ENCODE measurements at regions not wholly inside any gene's neighbourhood (a gene's known extent, or its start where the extent isn't known, plus 50 kb on each side); places are given as distances from the start of the nearest gene placed in this dataset.

DNA sequence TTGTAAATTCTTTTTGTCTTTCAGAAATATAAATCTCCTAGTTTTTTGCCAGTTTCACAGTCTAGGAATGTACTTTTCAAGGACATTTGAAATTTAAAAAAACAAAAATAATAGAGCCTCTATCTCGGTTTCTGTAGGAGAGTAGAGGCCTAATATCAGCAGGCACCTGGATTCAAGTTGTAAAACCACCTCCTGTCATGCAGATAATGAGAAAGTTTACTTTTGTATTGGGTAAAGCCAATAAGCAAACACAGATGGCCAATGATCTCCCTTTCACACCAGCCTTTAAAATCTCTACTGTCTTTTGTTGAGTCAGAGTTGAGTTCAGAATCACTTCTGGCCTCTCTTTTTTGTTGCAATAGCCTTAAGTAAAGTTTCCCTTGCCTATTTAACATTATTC is 1499.9 kb downstream of the PCDH18 start:
- TF ChIP-seq EZH2phosphoT487 (IDR thresholded peaks at IDR 0.05; ENCODE audit: borderline replicate concordance, low read length), result no peak
- TF ChIP-seq EZH2 (IDR thresholded peaks at IDR 0.05; ENCODE audit: low read length, unreplicated experiment), result no peak
- TF ChIP-seq, protein P1, sequence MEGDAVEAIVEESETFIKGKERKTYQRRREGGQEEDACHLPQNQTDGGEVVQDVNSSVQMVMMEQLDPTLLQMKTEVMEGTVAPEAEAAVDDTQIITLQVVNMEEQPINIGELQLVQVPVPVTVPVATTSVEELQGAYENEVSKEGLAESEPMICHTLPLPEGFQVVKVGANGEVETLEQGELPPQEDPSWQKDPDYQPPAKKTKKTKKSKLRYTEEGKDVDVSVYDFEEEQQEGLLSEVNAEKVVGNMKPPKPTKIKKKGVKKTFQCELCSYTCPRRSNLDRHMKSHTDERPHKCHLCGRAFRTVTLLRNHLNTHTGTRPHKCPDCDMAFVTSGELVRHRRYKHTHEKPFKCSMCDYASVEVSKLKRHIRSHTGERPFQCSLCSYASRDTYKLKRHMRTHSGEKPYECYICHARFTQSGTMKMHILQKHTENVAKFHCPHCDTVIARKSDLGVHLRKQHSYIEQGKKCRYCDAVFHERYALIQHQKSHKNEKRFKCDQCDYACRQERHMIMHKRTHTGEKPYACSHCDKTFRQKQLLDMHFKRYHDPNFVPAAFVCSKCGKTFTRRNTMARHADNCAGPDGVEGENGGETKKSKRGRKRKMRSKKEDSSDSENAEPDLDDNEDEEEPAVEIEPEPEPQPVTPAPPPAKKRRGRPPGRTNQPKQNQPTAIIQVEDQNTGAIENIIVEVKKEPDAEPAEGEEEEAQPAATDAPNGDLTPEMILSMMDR (conservative IDR thresholded peaks at IDR 0.05; ENCODE audit: low read depth, low read length), result no peak
- ChIA-PET POLR2A (ENCODE audit: unreplicated experiment) (no interaction called here), CTCF (no interaction called here)
- DNase-seq (peak; percentile 2), ATAC-seq (no peak)
- H3K4me3 ChIP-seq (ENCODE audit: low read length), result no peak overlapping the region
- no peaks in the 10 kb centered on the region for H3K36me3 ChIP-seq (ENCODE audit: low read depth, low read length)
- H3K4me2 ChIP-seq (ENCODE audit: low read length), result no peak overlapping the region
- BruUV-seq (replicated peaks), result no TSS peak
- H3K9me3 ChIP-seq (ENCODE audit: low read length), result no peaks in the 10 kb centered on the region
- intact Hi-C loops (cut with micrococcal nuclease), result no loop called here
- H3K4me1 ChIP-seq (ENCODE audit: insufficient read depth, low read length), result no peaks in the 10 kb centered on the region
- no peaks in the 10 kb centered on the region for H3K79me2 ChIP-seq (ENCODE audit: low read length)
- H3K27me3 ChIP-seq (ENCODE audit: low read length), result no peaks in the 10 kb centered on the region
- no peak overlapping the region for H3K27ac ChIP-seq (ENCODE audit: low read length)
- no peaks in the 10 kb centered on the region for H3F3A ChIP-seq (ENCODE audit: low read length, unreplicated experiment)
- no peaks in the 10 kb centered on the region for H3K9me2 ChIP-seq (replicated peaks; ENCODE audit: low read length)
- H4K20me1 ChIP-seq (ENCODE audit: low read length), result no peaks in the 10 kb centered on the region
- no peak overlapping the region for H3K9ac ChIP-seq (ENCODE audit: low read length)
- H2AFZ ChIP-seq (ENCODE audit: low read length), result no peak overlapping the region

DNA sequence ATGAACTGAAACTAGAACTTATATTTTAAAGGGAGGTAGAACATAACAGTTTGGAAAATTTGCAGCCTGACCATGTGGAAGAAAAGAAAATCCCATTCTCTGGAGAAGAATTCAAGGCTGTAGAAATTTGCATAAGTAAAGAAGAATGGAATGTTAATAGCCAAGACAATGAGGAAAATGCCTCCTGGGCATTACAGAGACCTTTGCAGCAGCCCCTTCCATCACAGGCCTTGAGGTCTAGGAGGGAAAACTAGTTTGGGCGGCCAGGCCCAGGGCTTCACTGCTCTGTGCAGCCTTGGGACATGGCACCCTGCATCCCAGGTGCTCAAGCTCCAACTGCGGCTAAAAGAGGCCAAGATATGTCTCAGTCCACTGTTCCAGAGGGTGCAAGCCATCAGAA is 1506.8 kb downstream of the PCDH18 start:
- Histone ChIP-seq H3K4me2 (ENCODE audit: low read length) (no peak overlapping the region), H3K9me3 (ENCODE audit: low read length) (no peaks in the 10 kb centered on the region), H3F3A (ENCODE audit: low read length, unreplicated experiment) (no peaks in the 10 kb centered on the region), H3K79me2 (ENCODE audit: low read length) (no peaks in the 10 kb centered on the region), H3K27me3 (ENCODE audit: low read length) (no peaks in the 10 kb centered on the region), H3K4me1 (ENCODE audit: insufficient read depth, low read length) (no peaks in the 10 kb centered on the region), H3K9ac (ENCODE audit: low read length) (no peak overlapping the region), H3K4me3 (ENCODE audit: low read length) (no peak overlapping the region), H3K9me2 (replicated peaks; ENCODE audit: low read length) (no peaks in the 10 kb centered on the region), H3K27ac (ENCODE audit: low read length) (no peak overlapping the region), H4K20me1 (ENCODE audit: low read length) (no peaks in the 10 kb centered on the region), H3K36me3 (ENCODE audit: low read depth, low read length) (no peaks in the 10 kb centered on the region), H2AFZ (ENCODE audit: low read length) (no peak overlapping the region)
- POLR2A ChIA-PET (ENCODE audit: unreplicated experiment), result no interaction called here
- BruUV-seq (replicated peaks), result no TSS peak
- no peak for TF ChIP-seq EZH2 (IDR thresholded peaks at IDR 0.05; ENCODE audit: low read length, unreplicated experiment)
- no peak for TF ChIP-seq EZH2phosphoT487 (IDR thresholded peaks at IDR 0.05; ENCODE audit: borderline replicate concordance, low read length)
- TF ChIP-seq, protein P1 (conservative IDR thresholded peaks at IDR 0.05; ENCODE audit: low read depth, low read length), result no peak
- intact Hi-C loops (cut with micrococcal nuclease), result no loop called here
- CTCF ChIA-PET, result no interaction called here
- DNase-seq (no peak), ATAC-seq (no peak)

DNA sequence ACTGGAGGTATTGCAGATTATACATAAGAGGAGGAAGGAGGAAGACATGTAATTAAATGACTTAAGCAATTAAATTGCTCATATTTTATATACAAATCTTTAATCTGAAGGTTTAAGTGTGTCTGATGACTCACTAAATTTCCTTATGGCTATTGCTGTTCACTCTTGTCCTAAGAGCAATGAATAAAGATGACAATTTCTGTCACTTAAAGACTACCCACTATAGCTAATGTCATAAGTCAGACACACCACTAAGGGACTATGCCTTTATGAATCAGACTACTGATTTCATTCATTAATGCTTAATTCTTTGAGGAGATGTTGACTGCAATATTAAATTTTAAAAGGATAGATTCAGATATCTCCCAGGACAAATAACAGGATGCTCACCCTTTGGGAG is 1514.7 kb downstream of the PCDH18 start:
- CTCF ChIA-PET, result no interaction called here
- no peaks in the 10 kb centered on the region for H3K79me2 ChIP-seq (ENCODE audit: low read length)
- H3K4me1 ChIP-seq (ENCODE audit: insufficient read depth, low read length), result no peaks in the 10 kb centered on the region
- POLR2A ChIA-PET (ENCODE audit: unreplicated experiment), result no interaction called here
- H3K36me3 ChIP-seq (ENCODE audit: low read depth, low read length), result no peaks in the 10 kb centered on the region
- H3K9me3 ChIP-seq (ENCODE audit: low read length), result no peaks in the 10 kb centered on the region
- H2AFZ ChIP-seq (ENCODE audit: low read length), result no peak overlapping the region
- TF ChIP-seq EZH2phosphoT487 (IDR thresholded peaks at IDR 0.05; ENCODE audit: borderline replicate concordance, low read length), result no peak
- TF ChIP-seq, protein P1 (conservative IDR thresholded peaks at IDR 0.05; ENCODE audit: low read depth, low read length), result no peak
- no peak for TF ChIP-seq EZH2 (IDR thresholded peaks at IDR 0.05; ENCODE audit: low read length, unreplicated experiment)
- H3K9me2 ChIP-seq (replicated peaks; ENCODE audit: low read length), result no peaks in the 10 kb centered on the region
- ATAC-seq (no peak), DNase-seq (no peak)
- H3K27ac ChIP-seq (ENCODE audit: low read length), result no peak overlapping the region
- no peaks in the 10 kb centered on the region for H3K27me3 ChIP-seq (ENCODE audit: low read length)
- intact Hi-C loops (cut with micrococcal nuclease), result no loop called here
- no peak overlapping the region for H3K4me3 ChIP-seq (ENCODE audit: low read length)
- H3K9ac ChIP-seq (ENCODE audit: low read length), result no peak overlapping the region
- no TSS peak for BruUV-seq (replicated peaks)
- H3F3A ChIP-seq (ENCODE audit: low read length, unreplicated experiment), result no peaks in the 10 kb centered on the region
- H4K20me1 ChIP-seq (ENCODE audit: low read length), result no peaks in the 10 kb centered on the region
- no peak overlapping the region for H3K4me2 ChIP-seq (ENCODE audit: low read length)
